Ovary (tissue), 7 donors: ENCODE measurements at regions not wholly inside any gene's neighbourhood (a gene's known extent, or its start where the extent isn't known, plus 50 kb on each side); places are given as distances from the start of the nearest gene placed in this dataset.

ENCODE experiments used
- DNase-seq, 5 donors: peaks; one replicate each; pipeline ENCODE4 v3.0.0-alpha.2; 2019 to 2020
- H3K27ac ChIP-seq, 2 donors: fragments of 200-600 bp; one replicate each; pipeline versions ENCODE4 v1.5.1 to v1.8.0; 2019 to 2022
- H3K27me3 ChIP-seq: fragments of 200-600 bp; one replicate; pipeline ENCODE4 v1.8.0; 2022
- H3K36me3 ChIP-seq: fragments of 200-600 bp; sonication (generic); one replicate; pipeline ENCODE4 v1.5.1; 2019
- H3K4me1 ChIP-seq: one replicate; pipeline ENCODE4 v1.8.1; 2013; ENCODE audit warnings: mild to moderate bottlenecking, moderate library complexity; ENCODE audit not compliant: insufficient read depth
- H3K4me3 ChIP-seq: fragments of 200-600 bp; sonication (generic); one replicate; pipeline ENCODE4 v1.5.1; 2017
- H3K9me3 ChIP-seq, 2 donors: fragments of 200-600 bp in 1 of 2; sonication (generic) in 1 of 2; one replicate each; pipeline versions ENCODE4 v1.5.1 to v1.8.1; 2013 to 2019; ENCODE audit warnings: mild to moderate bottlenecking in 1 of 2, moderate library complexity in 1 of 2
- EP300 ChIP-seq: sonication (generic); formaldehyde crosslinking; IDR thresholded peaks from one replicate; pipeline ENCODE4 v1.6.1; 2017; ENCODE audit warnings: antibody characterized with exemption
- POLR2A ChIP-seq: fragments of 450-650 bp; IDR thresholded peaks from one replicate; pipeline ENCODE4 v1.6.1; 2017; ENCODE audit warnings: antibody characterized with exemption, mild to moderate bottlenecking, moderate library complexity
- WGBS, 3 donors: extraction: QIAGEN DNeasy Blood & Tissue Kit in 1 of 3; methylation state at CpG; one replicate each; pipeline versions ENCODE4 v1.1.5 to v1.1.7; 2013 to 2017; 5-methylcytosine and 5-hydroxymethylcytosine counted together
- intact Hi-C, 4 donors: fragments of 100-400 bp; cut with DNase I; formaldehyde crosslinking; loops; one replicate each; pipeline versions ENCODE4 v1.11.0 to v1.15.1; 2022 to 2023
- TF ChIP-seq, protein P1 (sequence below), 3 donors: fragments of 450-650 bp in 2 of 3; fragments of 200-600 bp in 1 of 3; IDR thresholded peaks; one replicate each; pipeline versions ENCODE4 v1.5.1 to v1.8.0; 2016 to 2022; ENCODE audit warnings: antibody characterized with exemption in 3 of 3, mild to moderate bottlenecking in 1 of 3
- donor health status: DM: no; HTN: no; CAD: no; lungs with moderate emphysema.
- donor health status: DM: no; HTN: no; CAD: no.
- donor health status: Bipolar disorder and iron deficiency.
- donor health status: DM: no; HTN: no; CAD: no.
- donor health status: DM: yes; HTN: yes; CAD: no.

DNA sequence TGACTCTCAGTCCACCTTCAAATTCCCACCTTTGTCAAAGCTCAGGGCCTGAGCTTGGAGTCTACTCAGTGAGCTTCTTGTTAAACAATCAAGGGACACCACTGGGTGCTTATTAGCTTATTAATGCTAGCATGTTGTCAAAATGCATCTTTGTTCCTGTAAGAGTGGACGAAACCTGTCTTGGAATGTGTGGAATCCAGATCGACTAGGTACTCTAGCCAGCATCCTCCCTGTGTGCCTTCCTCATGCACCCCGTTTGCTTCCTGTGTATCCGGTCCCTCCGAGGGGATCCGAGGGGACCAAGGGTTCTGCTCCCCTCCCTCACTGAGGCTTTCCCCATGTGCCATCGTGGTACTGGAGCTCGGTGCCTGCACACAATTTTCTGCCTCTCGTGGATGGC lies 75.7 kb upstream of the UBE3A start:
- Histone ChIP-seq H3K27me3 (no peaks in the 10 kb centered on the region), H3K4me1 (no peaks in the 10 kb centered on the region), H3K9me3 (peaks cover 0 to 4% of the 10 kb centered on the region in 2 donors), H3K36me3 (no peaks in the 10 kb centered on the region), H3K27ac (no peak overlapping the region), H3K4me3 (no peak overlapping the region)
- WGBS, 3 donors: 77 to 83% (median 79%) methylated on average over 9 of the region's 9 CpGs
- no peak for TF ChIP-seq POLR2A
- TF ChIP-seq EP300: no peak
- TF ChIP-seq, protein P1, sequence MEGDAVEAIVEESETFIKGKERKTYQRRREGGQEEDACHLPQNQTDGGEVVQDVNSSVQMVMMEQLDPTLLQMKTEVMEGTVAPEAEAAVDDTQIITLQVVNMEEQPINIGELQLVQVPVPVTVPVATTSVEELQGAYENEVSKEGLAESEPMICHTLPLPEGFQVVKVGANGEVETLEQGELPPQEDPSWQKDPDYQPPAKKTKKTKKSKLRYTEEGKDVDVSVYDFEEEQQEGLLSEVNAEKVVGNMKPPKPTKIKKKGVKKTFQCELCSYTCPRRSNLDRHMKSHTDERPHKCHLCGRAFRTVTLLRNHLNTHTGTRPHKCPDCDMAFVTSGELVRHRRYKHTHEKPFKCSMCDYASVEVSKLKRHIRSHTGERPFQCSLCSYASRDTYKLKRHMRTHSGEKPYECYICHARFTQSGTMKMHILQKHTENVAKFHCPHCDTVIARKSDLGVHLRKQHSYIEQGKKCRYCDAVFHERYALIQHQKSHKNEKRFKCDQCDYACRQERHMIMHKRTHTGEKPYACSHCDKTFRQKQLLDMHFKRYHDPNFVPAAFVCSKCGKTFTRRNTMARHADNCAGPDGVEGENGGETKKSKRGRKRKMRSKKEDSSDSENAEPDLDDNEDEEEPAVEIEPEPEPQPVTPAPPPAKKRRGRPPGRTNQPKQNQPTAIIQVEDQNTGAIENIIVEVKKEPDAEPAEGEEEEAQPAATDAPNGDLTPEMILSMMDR (IDR thresholded peaks at IDR 0.05): no peak
- no peak for DNase-seq
- intact Hi-C loops: no loop called here

DNA sequence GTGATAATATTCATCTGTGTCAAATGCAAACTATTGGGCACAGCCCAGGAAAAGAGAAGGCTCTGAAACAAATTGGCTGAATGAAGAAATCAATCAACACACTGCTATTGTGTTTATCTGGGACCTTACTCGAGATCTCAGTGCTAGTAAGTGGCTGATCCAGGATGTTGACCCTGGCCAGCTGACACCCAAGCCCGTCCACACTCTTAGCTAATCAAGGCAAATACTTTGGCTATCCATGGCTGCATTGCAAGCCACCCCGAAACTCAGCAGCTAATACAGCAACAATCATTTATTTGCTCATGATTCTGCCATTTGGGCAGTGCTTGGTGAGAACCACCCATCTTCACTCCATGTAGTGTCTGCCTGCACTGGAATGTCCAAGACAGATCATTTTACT lies 74.1 kb upstream of the UBE3A start:
- DNase-seq: no peak
- Histone ChIP-seq H3K4me3 (no peak overlapping the region), H3K9me3 (peaks cover 0 to 4% of the 10 kb centered on the region in 2 donors), H3K4me1 (no peaks in the 10 kb centered on the region), H3K27ac (no peak overlapping the region), H3K27me3 (no peaks in the 10 kb centered on the region), H3K36me3 (no peaks in the 10 kb centered on the region)
- intact Hi-C loops: no loop called here
- TF ChIP-seq EP300 (no peak), POLR2A (no peak)
- TF ChIP-seq, protein P1 (IDR thresholded peaks at IDR 0.05): no peak
- 76 to 93% (median 76%) methylated on average over 3 of the region's 3 CpGs for WGBS, 3 donors

DNA sequence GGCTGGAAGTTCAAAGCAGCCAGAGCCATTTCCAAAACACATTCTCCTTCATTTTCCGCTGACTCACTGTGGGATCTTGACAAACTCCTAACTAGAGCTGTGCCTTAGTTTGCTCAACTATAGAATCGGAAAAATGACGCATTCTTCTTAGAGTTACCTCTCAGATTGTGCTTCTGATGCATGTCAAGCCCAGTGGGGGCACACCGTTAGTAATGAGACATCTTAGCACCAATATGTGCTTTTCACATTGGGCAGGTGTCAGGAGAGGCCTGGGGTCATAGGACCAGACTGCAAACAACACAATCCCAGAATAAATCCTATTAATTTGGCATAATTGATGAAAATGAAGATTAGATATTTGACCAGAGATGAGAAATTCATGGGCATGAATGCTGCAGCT lies 71.3 kb upstream of the UBE3A start:
- intact Hi-C loops: no loop called here
- H3K4me1 ChIP-seq: no peaks in the 10 kb centered on the region
- H3K36me3 ChIP-seq: no peaks in the 10 kb centered on the region
- TF ChIP-seq EP300 (no peak), POLR2A (no peak)
- TF ChIP-seq, protein P1 (IDR thresholded peaks at IDR 0.05): no peak
- peaks cover 0 to 4% of the 10 kb centered on the region in 2 donors for H3K9me3 ChIP-seq
- no peaks in the 10 kb centered on the region for H3K27me3 ChIP-seq
- no peak overlapping the region for H3K4me3 ChIP-seq
- no peak for DNase-seq
- 75 to 88% (median 85%) methylated on average over 4 of the region's 4 CpGs for WGBS, 3 donors
- H3K27ac ChIP-seq: no peak overlapping the region

DNA sequence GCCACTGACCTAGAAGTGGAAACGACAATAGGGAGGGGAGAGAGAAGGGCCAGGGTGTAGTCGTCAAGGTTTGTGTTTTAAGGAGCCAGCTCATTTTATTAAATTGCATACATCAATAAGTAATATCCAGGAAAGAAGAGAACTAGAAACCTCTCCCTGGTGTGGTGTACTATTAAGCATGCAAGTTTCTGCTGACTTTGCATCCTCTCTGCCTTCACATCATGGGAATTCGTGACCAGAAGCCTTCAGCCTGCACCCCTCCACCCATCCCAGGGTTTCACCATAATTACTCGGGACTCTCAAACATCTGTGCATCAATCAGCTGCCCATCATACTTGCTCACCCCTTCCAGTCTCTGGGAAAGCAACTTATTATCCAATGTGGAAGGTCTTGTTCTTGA lies 70.9 kb upstream of the UBE3A start:
- Histone ChIP-seq H3K4me3 (no peak overlapping the region), H3K4me1 (no peaks in the 10 kb centered on the region), H3K27me3 (no peaks in the 10 kb centered on the region), H3K9me3 (peaks cover 0 to 4% of the 10 kb centered on the region in 2 donors), H3K36me3 (no peaks in the 10 kb centered on the region), H3K27ac (no peak overlapping the region)
- no peak for DNase-seq
- WGBS, 3 donors: 37 to 45% (median 42%) methylated on average over 4 of the region's 4 CpGs
- intact Hi-C loops: no loop called here
- TF ChIP-seq POLR2A (no peak), EP300 (no peak)
- TF ChIP-seq, protein P1 (IDR thresholded peaks at IDR 0.05): no peak
